Heart right ventricle (tissue), 16 donors: ENCODE measurements at regions not wholly inside any gene's neighbourhood (a gene's known extent, or its start where the extent isn't known, plus 50 kb on each side); places are given as distances from the start of the nearest gene placed in this dataset.
A peak's percentile ranks its signal among the peaks of the same experiment; 100 is the strongest.

ENCODE experiments used
- ATAC-seq, 8 donors: fragments of 200-7000 bp; cut with Tn5 transposase; one replicate each; pipeline ENCODE4 v1.9.1; 2020; ENCODE audit warnings: mild to moderate bottlenecking in 8 of 8, moderate library complexity in 8 of 8, moderate number of reproducible peaks in 1 of 8
- DNase-seq, 2 donors: peaks; one replicate each; pipeline ENCODE4 v3.0.0-alpha.2; 2020
- H3K27ac ChIP-seq, 10 donors: fragments of 200-600 bp; sonication (generic) in 2 of 10; one replicate each; pipeline versions ENCODE4 v1.5.0 to v1.8.0; 2020 to 2022; ENCODE audit warnings: mild to moderate bottlenecking in 3 of 10
- H3K27me3 ChIP-seq, 7 donors: fragments of 200-600 bp; one replicate each; pipeline ENCODE4 v1.8.0; 2021 to 2022; ENCODE audit warnings: mild to moderate bottlenecking in 2 of 7
- H3K36me3 ChIP-seq, 9 donors: fragments of 200-600 bp; sonication (generic) in 1 of 9; one replicate each; pipeline versions ENCODE4 v1.5.0 to v1.8.0; 2020 to 2022; ENCODE audit warnings: mild to moderate bottlenecking in 2 of 9
- H3K4me1 ChIP-seq, 9 donors: fragments of 200-600 bp; sonication (generic) in 1 of 9; one replicate each; pipeline versions ENCODE4 v1.5.0 to v1.8.0; 2020 to 2022; ENCODE audit warnings: mild to moderate bottlenecking in 4 of 9
- H3K4me3 ChIP-seq, 10 donors: fragments of 200-600 bp; sonication (generic) in 2 of 10; one replicate each; pipeline versions ENCODE4 v1.5.0 to v1.8.0; 2020 to 2022; ENCODE audit warnings: mild to moderate bottlenecking in 7 of 10, moderate library complexity in 2 of 10
- H3K9me3 ChIP-seq, 11 donors: fragments of 200-600 bp in 10 of 11; sonication (generic) in 2 of 11; one replicate each; pipeline versions ENCODE4 v1.5.0 to v1.8.0; 2013 to 2022; ENCODE audit warnings: mild to moderate bottlenecking in 2 of 11, control low read depth in 1 of 11, moderate library complexity in 1 of 11
- whole genome bisulfite sequencing, 2 donors: extraction: QIAGEN DNeasy Blood & Tissue Kit; methylation state at CpG; one replicate each; pipeline ENCODE4 v1.1.7; 2013; ENCODE audit warnings: inconsistent platforms in 1 of 2; 5-methylcytosine and 5-hydroxymethylcytosine counted together
- intact Hi-C, 10 donors: fragments of 100-400 bp; cut with DNase I; formaldehyde crosslinking; loops; one replicate each; pipeline versions ENCODE4 v1.11.1 to v1.14.2; 2022
- TF ChIP-seq, protein P1 (sequence below), 9 donors: fragments of 200-600 bp; sonication (generic) in 2 of 9; IDR thresholded peaks; one replicate each; pipeline versions ENCODE4 v1.5.0 to v1.8.0; 2021 to 2022; ENCODE audit warnings: antibody characterized with exemption in 9 of 9, mild to moderate bottlenecking in 5 of 9, moderate library complexity in 1 of 9
- donor health status: Arrhythmogenic right ventricular cardiomyopathy.
- donor health status: ischemic (EF 13 %, LVEDD 7.1; RV severe dilation, severe dysfunction).
- donor health status: healthy with polysubstance abuse.
- donor health status: DM: no; HTN: yes; CAD: no.
- donor health status: DM: no; HTN: no; CAD: no.
- donor health status: ischemic (EF 25% LVEDD 6.9; RV normal size, moderate dysfunction).
- donor health status: ischemic (EF 25% LVEDD 5.7; RV mildly dilated, moderate dysfunction).
- donor health status: healthy.
- donor health status: DM: yes; HTN: yes; CAD: no.
- donor health status: Ischemic cardiomyopathy.
- donor health status: ischemic (EF 35%, LVEDD 5.7; RV mildly dilated, moderate dysfunction).
- donor health status: nonischemic (EF 11% LVEDD 7.7; RV severe dilation, severe dysfunction).
- donor health status: DM: yes; HTN: yes; CAD: no.
- donor health status: PGD.
- donor health status: ischemic (EF 29% LVEDD 5.4; RV normal size, mild dysfunction).
- donor health status: nonischemic (EF 23%, LVEDD 6.1; RV moderate dilation, normal function).

DNA sequence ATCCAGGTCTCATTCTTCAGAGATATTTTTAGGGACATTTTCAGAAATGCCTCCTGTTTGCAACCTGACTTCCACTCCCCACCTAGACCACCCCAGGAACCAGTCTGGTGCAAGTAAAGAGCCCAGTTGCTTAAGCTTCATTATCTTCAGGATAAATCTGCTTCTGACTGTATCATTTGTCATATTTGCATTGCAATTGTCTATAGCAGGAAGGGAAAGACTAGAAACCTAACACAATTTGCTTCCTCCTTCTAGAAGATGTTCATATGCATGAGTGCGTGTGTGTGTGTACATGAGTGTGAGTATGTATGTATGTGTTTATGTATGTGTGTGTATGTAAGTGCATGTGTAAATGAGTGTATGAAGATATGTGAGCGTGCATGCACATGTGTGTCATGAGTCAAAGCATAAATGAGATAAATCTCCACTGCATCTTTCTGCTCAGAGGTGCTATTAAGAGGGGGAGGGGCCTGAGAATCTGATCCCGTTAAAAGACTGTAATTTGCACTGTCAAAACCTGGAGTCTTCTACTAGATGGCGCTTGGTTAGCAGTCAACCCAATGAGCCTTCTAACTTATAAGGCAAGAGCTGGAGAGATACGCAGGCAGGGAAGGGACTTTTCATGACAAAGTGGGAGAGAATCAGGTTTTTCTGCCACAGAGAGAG, 178.8 kb upstream of the KL start:
- WGBS, 2 donors: 88 to 93% methylated on average over 5 of the region's 5 CpGs
- no peaks in the 10 kb centered on the region for H3K27me3 ChIP-seq
- H3K27ac ChIP-seq: no peak overlapping the region
- TF ChIP-seq, protein P1, sequence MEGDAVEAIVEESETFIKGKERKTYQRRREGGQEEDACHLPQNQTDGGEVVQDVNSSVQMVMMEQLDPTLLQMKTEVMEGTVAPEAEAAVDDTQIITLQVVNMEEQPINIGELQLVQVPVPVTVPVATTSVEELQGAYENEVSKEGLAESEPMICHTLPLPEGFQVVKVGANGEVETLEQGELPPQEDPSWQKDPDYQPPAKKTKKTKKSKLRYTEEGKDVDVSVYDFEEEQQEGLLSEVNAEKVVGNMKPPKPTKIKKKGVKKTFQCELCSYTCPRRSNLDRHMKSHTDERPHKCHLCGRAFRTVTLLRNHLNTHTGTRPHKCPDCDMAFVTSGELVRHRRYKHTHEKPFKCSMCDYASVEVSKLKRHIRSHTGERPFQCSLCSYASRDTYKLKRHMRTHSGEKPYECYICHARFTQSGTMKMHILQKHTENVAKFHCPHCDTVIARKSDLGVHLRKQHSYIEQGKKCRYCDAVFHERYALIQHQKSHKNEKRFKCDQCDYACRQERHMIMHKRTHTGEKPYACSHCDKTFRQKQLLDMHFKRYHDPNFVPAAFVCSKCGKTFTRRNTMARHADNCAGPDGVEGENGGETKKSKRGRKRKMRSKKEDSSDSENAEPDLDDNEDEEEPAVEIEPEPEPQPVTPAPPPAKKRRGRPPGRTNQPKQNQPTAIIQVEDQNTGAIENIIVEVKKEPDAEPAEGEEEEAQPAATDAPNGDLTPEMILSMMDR (IDR thresholded peaks at IDR 0.05): no peak
- H3K4me1 ChIP-seq: peaks cover 0 to 25% (median 9%) of the 10 kb centered on the region in 9 donors
- no peak for DNase-seq
- no peaks in the 10 kb centered on the region for H3K36me3 ChIP-seq
- H3K9me3 ChIP-seq: peaks cover 0 to 25% (median 5%) of the 10 kb centered on the region in 11 donors
- no peak overlapping the region for H3K4me3 ChIP-seq
- ATAC-seq: no peak
- intact Hi-C loops: no loop called here

DNA sequence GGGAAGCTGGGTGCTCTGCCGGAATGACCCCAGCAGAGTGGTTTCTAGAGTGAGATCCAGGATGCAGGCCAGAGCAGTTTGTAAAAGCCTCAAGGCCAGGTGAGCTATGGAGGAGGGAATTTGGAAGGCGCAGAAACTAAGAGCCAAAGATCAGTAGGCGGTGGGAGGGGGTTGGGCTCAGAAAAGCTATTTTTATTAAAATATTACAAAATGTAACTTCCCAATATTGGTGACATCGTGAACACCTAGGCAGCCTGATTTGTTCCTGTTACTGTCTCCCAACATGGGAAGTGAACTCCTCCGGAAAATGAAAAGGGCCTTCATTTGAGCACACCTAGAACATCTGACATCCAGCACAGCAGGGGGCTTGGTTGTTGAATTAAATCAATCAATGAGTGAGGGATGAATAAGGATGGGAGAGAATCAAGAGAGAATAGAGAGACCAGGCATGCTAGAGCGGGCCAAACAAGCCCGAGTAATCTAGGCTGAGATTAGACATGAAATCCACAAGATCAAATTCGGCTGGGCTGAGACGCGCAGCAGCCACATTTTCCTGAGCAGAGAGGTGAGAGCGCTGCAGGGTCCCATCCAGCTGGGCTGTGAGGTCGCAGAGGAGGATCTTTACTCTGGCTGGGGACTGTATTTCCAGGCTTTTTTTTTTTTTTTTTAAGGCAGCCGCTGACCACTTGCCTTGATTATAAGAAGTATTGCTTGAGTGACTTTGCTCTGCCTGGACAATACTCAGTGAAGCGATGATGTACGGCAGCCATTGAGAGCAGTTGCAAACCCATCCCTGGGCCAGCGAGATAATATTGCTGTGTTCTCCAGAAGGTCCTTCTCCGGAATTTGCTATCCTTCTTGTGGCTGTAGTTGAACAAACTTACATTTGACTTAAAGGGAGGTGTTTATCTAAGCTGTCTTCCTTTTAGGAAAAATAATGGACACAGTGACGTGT, 178.0 kb upstream of the KL start:
- 83 to 84% methylated on average over 18 of the region's 18 CpGs for WGBS, 2 donors
- ATAC-seq: no peak

DNA sequence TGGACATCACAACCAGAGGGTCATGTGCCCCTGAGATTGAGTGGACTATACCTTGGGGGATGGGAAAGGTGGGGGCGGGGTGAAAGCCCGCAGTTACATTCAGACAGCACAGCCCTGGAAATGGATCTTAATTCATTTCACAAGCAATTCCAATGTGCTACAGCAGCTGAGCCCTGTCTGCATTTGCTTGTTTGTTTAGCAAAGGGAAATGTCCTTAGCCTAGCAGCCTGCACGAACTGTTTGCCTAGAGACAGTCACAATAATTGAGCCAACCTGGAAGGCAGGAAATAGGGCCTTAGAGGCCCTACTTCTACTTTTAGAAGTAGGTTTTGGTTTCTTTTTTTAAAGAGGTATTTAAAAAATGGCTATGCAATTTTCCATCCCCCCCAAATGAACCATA, 177.3 kb upstream of the KL start:
- 42 to 48% methylated on average over 3 of the region's 3 CpGs for WGBS, 2 donors
- Histone ChIP-seq H3K4me1 (peaks cover 0 to 25% (median 9%) of the 10 kb centered on the region in 9 donors), H3K27me3 (no peaks in the 10 kb centered on the region), H3K4me3 (no peak overlapping the region), H3K9me3 (peaks cover 0 to 20% (median 4%) of the 10 kb centered on the region in 11 donors), H3K36me3 (no peaks in the 10 kb centered on the region), H3K27ac (peak overlapping the region in 4 of 10 donors; percentile 26 to 73 (median 38))
- ATAC-seq (peak in 7 of 8 donors; percentile 41 to 82 (median 78)), DNase-seq (peak in 1 of 2 donors; percentile 29)
- TF ChIP-seq, protein P1 (IDR thresholded peaks at IDR 0.05): no peak
- intact Hi-C loops: no loop called here

More for the DNA sequence above, 178.0 kb upstream of the KL start:
- DNase-seq: no peak
- Histone ChIP-seq H3K36me3 (no peaks in the 10 kb centered on the region), H3K4me1 (peaks cover 0 to 25% (median 9%) of the 10 kb centered on the region in 9 donors), H3K27ac (peak overlapping the region in 4 of 10 donors; percentile 26 to 73 (median 38)), H3K27me3 (no peaks in the 10 kb centered on the region), H3K4me3 (no peak overlapping the region), H3K9me3 (peaks cover 0 to 27% (median 5%) of the 10 kb centered on the region in 11 donors)
- intact Hi-C loops: no loop called here
- TF ChIP-seq, protein P1 (IDR thresholded peaks at IDR 0.05): no peak

- no peaks in the 10 kb centered on the region for H3K27me3 ChIP-seq
- H3K36me3 ChIP-seq: no peaks in the 10 kb centered on the region
- peaks cover 0 to 9% (median 0%) of the 10 kb centered on the region in 11 donors for H3K9me3 ChIP-seq
- no peak overlapping the region for H3K27ac ChIP-seq
- no peak overlapping the region for H3K4me3 ChIP-seq
- 88% methylated on average over 5 of the region's 5 CpGs for WGBS, 2 donors
- peaks cover 0 to 25% (median 9%) of the 10 kb centered on the region in 9 donors for H3K4me1 ChIP-seq
- DNase-seq: no peak
- ATAC-seq: no peak
- TF ChIP-seq, protein P1 (IDR thresholded peaks at IDR 0.05): no peak
- intact Hi-C loops: no loop called here
Measured at GRCh38 chr13:32840113-32840512, 176.1 kb upstream of the KL start.
